ENCODE measurements at regions not wholly inside any gene's neighbourhood (a gene's known extent, or its start where the extent isn't known, plus 50 kb on each side); places are given as distances from the start of the nearest gene placed in this dataset.

DNA sequence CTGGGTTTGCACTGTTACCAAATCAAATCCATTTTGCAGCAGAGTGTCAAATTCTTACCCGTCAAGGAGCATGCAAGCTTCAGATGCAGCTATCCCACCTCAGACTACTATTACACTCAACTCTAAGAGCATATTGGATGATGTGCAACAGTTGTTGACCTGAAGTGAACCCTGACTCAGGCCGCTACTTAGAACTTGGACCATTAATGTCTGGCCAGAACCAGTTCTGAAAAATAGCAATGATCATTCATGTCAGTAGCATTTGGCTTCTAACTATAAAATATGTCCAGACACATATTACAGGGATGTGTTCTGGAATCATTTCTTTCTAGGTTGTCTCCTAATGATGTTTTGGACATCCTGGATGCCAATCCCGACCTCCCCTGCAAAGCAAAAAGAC, 135.5 kb upstream of the PKDCC start:
- DNase-seq (no peak), ATAC-seq (peak; percentile 29 to 74)
- intact Hi-C loops (cut with DNase I), result no loop called here

GRCh38 chr2:41912776-41913175, 135.0 kb upstream of the PKDCC start:
- ATAC-seq (peak; percentile 43 to 53), DNase-seq (no peak)
- intact Hi-C loops (cut with DNase I), result no loop called here

DNA sequence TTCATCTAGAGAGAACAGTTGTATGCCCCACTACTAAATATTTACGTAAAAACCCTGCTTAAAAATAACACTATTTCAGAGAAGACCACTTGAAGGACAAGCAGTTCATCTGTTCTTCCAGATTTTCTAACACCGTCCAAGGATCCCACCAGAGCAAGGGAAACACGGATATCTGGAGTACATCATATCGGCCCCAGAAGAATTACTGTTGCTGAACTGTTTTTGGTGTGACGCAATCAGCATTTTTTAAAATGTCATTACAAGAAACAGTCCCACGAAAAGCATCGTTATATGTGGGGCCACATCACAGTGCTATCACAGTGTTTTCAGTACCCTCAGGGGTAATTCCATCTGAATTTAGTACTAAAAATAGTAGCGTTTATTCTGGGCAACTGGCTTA, 134.5 kb upstream of the PKDCC start:
- DNase-seq, result no peak
- intact Hi-C loops (cut with DNase I), result no loop called here
- ATAC-seq, result peak; percentile 33 to 67

DNA sequence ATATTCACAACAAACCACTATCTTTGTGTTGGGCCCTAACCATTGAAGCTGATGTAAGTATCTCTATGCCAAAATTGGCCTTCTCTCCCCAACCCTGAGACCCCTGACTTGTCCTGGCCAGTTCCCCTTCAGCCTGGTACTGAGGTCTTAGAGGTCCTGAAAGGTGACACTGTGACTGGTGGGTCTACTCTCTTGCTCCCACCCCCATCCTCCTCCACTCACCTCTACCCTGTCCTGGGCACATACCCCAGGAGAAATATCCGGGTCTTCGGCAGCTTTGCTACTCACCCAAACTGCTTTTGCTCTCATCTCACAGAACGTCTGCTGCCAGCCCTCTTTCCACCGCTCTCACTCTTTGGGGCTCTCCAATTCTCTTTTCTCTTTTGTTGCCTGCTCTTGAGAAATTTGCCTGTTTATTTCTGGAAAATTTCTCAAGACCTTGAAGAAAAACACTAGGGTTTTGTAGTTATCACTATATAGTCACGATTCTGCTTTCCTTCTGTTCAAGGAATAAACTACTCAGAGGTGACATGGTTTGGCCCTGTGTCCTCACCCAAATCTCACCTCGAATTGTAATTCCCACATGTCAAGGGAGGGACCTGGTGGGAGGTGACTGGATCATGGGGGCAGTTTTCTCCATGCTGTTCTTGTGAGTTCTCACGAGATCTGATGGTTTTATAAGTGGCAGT, 133.8 kb upstream of the PKDCC start:
- peak in 1 of 2 donors; percentile 23 for ATAC-seq
- intact Hi-C loops (cut with DNase I), result no loop called here
- no peak for DNase-seq

GRCh38 chr2:41914936-41915335, 132.9 kb upstream of the PKDCC start:
- DNase-seq, result no peak
- intact Hi-C loops (cut with DNase I), result no loop called here
- ATAC-seq, result no peak

DNA sequence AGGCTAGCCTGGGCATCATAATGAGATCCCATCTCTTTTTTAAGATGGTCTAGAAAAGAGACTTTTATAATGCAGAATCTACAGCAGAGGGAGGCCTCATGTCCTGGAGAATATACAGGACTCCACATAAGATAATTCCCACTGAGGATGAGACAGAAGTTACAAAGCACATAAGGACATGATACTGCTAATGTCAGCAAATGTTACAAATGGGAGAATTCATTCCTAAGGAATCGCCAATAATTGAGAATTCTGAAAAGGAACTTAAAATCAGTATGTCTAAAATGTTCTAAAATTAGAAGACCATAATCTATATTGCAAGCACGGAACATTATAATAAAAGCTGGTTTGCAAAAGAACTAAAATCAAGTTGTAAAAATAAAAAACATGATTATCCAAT, 131.6 kb upstream of the PKDCC start:
- ATAC-seq (no peak), DNase-seq (no peak)
- intact Hi-C loops (cut with DNase I), result no loop called here

- ATAC-seq, result no peak
- intact Hi-C loops (cut with DNase I), result no loop called here
- DNase-seq, result no peak
These were observed 130.2 kb upstream of the PKDCC start for GRCh38 chr2:41917587-41917986.

DNA sequence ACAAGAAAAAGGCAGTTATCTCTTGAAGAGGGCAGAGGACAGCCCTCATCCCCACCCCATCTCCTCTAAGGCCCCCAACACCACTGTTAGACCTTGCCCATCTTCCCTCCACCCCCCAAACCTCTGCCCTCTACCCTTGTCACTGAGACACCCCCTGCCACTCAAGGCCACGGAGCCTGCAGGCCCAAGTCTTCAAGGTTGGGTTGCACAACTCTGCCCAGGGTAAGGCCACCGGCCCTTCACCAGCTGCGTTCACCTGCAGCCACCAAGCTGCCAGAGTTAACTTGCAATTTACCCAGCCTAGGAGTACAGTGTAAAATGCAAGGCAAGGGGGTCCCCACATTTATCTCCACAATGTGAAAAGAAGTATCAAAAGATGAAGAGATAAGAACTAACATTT, 128.7 kb upstream of the PKDCC start:
- intact Hi-C loops (cut with DNase I), result no loop called here

GRCh38 chr2:41920181-41920580, 127.6 kb upstream of the PKDCC start:
- intact Hi-C loops (cut with DNase I), result no loop called here
- DNase-seq (no peak), ATAC-seq (no peak)

More for the DNA sequence above, 128.7 kb upstream of the PKDCC start:
- DNase-seq (no peak), ATAC-seq (no peak)

- no peak for DNase-seq
- intact Hi-C loops (cut with DNase I), result no loop called here
- peak in 1 of 2 donors; percentile 54 for ATAC-seq
These were observed 127.0 kb upstream of the PKDCC start for GRCh38 chr2:41920812-41921211.

- ATAC-seq, result peak in 1 of 2 donors; percentile 62
- intact Hi-C loops (cut with DNase I), result no loop called here
These were observed 125.6 kb upstream of the PKDCC start for GRCh38 chr2:41922177-41922576.

GRCh38 chr2:41923156-41923786, 124.5 kb upstream of the PKDCC start:
- DNase-seq (no peak), ATAC-seq (no peak)
- intact Hi-C loops (cut with DNase I), result no loop called here

More at GRCh38 chr2:41922177-41922576, 125.6 kb upstream of the PKDCC start:
- no peak for DNase-seq

DNA sequence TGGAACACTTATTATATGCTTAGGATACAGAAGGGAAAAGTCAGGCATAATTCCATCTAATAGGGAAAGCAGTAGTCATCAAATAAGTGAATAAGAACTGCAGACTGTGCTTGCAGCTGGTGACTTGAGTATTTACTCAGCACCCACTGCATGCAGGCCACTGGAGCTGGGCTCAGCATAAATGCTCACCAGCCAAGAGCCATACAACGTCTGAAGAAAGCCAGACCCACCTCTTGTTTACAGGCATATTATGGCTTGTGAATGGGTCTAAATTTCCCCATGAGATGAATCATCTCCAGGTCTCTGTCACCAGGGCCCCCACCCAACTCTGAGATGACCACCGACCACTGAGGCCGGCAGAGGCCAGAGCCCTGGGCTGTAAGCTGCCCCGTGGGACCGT, 123.8 kb upstream of the PKDCC start:
- DNase-seq, result no peak
- no peak for ATAC-seq
- intact Hi-C loops (cut with DNase I), result no loop called here

- no peak for DNase-seq
- no peak for ATAC-seq
- intact Hi-C loops (cut with DNase I), result loop anchor here in 1 of 2 donors (5.0 kb wide), 1 partner anchor 127 kb away; no protein-coding TSS in a partner anchor
These were observed 123.0 kb upstream of the PKDCC start for GRCh38 chr2:41924709-41925408.

GRCh38 chr2:41925712-41926111, 122.1 kb upstream of the PKDCC start:
- DNase-seq (no peak), ATAC-seq (no peak)
- intact Hi-C loops (cut with DNase I), result loop anchor here in 1 of 2 donors (5.0 kb wide), 1 partner anchor 127 kb away; no protein-coding TSS in a partner anchor

- ATAC-seq, result peak; percentile 0 to 50
- DNase-seq, result peak; percentile 41
- intact Hi-C loops (cut with DNase I), result loop anchor here in 1 of 2 donors (5.0 kb wide), 1 partner anchor 125 kb away; no protein-coding TSS in a partner anchor
These were observed 120.9 kb upstream of the PKDCC start for GRCh38 chr2:41926614-41927580.

DNA sequence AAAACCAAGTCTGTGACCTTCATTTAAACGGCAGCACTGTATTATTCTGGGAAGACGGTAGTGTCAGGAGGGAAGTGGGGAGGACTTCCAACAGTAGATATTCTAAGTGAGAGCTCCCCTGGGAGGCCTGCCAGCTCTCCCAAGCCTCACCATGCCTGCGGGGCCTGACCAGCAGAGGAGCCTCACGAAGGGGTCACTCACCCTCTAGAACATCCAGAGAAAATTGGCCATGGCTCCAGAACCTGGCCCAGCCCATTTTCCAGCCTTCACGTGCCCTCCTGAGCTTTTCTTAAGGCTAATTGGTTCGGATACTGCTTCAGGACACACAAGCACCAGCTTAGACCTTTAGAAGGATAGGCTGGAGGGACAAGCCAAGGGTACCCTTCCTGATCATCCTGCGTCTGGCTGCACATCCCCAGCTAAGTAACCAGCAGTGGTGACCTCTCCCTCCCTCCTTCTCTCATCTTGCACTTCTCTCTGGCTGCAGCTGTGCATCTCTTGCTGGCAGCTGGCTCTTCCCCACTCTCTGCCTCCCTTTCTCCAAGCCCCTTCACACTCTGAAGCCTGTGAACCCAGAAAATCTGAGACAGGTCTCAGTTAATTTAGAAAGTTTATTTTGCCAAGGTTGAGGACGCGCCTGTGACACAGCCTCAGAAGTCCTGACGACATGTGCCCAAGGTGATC, 120.1 kb upstream of the PKDCC start:
- DNase-seq, result peak; percentile 63
- intact Hi-C loops (cut with DNase I), result loop anchor here in 1 of 2 donors (5.0 kb wide), 1 partner anchor 125 kb away; no protein-coding TSS in a partner anchor
- peak; percentile 13 to 54 for ATAC-seq

GRCh38 chr2:41928526-41928925, 119.3 kb upstream of the PKDCC start:
- no peak for DNase-seq
- ATAC-seq, result peak in 1 of 2 donors; percentile 29
- intact Hi-C loops (cut with DNase I), result loop anchor here in 1 of 2 donors (5.0 kb wide), 1 partner anchor 124 kb away; no protein-coding TSS in a partner anchor

Data from left cardiac atrium (tissue), 4 donors.